DMS53 (cell line): ENCODE measurements at regions not wholly inside any gene's neighbourhood (a gene's known extent, or its start where the extent isn't known, plus 50 kb on each side); places are given as distances from the start of the nearest gene placed in this dataset.

ENCODE experiments used
- DNase-seq: peaks from one replicate; lab custom pipeline; 2025; lab: John Stamatoyannopoulos, UW

DNA sequence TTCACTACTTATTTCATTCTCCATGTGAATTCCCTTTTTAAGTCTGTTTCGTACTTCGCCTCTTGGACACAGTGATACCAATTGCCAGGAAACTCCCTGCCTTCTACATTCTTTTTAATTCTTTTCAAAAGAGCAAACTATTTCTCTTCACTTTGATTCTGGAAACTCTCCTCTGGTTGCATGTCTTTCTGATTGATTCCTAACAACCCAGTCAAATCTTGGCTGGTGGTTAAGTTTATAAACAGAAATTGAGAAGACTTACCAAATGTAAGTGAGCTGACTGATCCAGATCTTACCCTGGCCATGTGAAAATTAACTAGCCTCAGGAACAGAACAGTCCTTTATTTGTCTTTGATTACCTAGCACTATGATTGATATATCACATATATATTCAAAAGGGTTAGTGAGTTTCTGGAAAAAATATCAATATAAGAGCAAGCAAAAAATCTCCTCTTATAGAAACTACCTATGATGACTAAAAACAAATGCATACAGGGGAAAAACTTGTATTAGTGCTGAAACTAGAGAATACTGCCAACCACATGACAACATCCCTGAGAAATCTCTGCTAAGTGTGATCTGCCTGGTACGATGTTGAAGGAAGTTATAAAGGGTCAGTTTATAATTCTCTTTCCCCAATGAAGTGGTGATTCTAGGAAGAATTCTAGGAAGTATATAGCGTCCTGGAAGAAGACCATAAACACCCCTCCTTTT is 152.6 kb upstream of the HTR2A start:
- no peak for DNase-seq

DNA sequence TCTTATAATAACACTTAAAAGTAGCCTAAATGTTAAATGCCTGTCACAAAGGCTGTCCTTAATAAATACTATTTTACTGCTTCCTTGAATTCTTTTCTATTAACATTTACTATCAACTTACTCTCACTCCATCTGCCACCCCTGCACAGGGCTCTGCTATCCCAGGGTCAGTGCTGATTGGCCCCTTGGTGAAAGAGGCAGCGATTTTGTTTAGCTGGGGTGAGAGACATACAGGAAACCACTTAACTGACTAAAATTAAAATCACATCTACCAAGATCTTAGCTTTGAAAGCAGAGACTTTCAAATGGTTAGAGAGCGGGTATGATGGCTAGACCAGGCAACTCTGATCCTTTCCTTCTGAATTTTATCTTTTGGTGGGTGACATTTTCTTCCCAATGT is 149.9 kb upstream of the HTR2A start:
- no peak for DNase-seq

DNA sequence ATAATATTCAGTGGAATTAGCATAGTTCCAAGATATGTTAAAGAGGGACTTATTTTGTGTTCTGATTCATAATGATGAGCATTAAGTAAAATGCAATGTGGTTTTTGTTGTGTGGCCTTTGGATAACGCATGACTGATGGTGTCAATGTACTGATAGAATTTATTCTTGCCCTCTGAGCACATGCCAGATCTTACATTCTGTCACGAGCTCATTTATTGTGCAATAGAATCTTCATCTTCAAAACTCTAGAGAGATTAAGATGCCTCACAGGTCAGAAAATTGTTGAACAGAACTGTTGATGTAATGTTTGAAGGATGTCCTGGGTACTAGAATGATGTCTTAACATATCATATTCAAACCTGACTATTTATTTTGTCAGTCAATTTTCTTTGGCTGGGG is 148.0 kb upstream of the HTR2A start:
- no peak for DNase-seq

DNA sequence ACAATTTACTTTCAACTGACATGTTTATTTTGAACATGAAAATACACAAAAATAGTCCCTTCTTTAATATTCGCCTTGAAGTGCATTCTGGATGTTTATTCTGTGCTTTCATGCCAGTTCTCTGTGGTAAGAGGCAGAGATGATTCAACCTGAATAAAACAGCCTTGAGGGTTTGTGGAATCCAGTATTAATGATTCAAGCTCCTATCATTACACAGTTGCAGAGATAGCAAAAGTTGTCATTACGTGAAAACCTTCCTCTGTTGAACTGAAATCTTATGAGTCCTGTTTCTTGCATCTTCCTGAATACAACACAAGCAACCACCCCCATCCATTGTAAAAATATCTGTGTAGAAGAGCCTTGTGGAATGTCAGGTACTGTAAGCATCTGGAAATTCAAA is 142.3 kb upstream of the HTR2A start:
- no peak for DNase-seq

DNA sequence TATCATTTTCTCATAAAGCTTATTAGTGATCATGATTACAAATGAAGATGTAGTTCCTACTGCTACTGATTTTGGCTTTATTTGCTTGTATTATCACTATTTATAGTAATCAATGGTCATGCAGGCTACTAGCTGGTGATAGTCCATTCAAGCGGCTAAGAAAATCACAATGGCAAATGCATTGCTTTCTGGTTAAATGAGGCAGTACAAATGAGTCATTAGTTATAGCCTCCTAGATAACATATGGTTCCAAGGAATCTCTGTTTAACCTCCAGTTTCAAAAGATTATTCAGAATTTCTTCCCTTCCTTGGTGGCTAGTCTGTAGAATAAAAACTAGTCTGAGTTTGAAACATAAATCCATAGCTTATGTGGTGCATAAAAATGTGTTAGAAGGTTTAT is 141.3 kb upstream of the HTR2A start:
- DNase-seq = no peak

DNA sequence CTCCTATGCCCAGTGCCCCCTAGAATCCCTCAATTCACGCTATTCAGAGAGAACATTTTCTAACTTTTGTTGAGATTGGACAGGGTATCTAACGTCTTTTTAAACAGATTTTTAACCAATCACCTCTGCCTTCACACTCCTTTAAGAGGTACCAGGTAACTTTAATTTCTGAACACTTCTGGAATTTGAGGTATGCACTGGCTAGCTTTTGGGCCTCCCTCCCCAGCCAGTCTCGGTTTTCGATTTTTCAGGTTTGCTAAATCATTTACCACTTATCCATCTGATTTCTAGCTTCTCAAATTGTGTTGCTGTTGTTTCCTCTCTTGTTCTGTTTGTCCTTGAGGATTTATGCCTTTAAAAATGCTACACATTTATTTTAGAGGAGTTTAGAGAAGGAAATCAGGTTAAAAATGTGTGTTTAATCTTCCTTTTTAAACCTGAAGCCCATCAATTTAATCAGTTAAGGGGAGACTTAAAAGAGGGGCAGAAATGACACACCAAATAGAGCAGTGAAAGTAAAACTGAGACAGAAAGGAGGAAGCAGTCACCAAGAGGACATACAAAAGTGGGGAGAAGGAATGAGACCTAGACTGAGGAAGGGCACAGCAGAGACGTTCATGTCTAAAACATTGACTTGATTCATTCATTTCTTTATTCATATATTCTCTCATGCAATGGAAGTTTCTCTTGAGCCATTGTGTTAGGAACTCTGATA is 139.6 kb upstream of the HTR2A start:
- DNase-seq = no peak

DNA sequence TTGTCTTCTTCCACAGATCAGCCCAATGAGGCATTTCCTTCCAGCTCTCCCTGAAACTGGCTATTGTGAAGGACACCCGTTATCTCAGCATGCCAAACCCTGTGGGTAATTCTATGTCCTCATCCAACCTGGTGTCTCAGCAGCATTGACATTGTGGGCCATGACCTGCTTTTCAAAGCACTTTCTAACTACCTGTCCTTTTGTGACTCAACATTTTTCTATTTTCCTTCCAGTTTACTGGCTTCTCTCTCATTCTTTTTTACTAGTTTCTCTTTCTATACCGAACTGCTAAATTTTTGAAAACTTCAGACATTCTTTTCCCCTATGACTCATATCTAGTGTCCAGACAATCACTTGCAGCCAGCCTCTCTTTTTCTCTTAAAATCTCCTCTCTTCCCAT is 136.4 kb upstream of the HTR2A start:
- DNase-seq = no peak

DNA sequence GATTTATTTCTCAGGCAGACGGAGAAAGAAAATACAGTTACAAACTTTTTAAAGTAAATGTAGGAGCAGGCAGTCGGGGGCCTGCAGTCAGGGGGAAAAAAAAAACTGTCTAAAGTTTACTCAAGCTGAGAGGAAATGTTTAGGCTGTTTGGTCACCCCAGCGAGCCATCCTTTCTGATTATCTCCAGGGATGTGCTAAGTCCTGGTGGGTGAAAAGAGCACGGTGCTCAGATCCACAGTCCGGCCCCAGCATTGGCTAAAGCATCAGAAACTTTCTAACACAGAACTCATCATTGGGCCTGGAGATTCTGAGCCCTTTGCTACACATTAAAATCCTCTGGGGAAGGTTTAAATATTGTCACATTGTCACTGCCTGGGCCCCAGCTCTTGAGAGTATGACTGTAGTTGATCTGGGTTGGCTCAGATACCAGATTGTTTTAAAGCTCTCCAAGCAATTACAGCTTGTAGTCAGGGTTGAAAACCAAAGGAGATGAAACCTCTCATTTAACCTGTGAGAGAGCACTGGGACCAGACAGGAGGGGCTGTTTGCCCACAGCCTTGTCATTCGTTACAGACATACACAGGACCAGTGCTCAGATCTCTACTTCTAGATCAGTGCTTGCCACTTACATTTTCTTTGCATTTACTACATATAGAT is 131.1 kb upstream of the HTR2A start:
- DNase-seq = no peak

DNA sequence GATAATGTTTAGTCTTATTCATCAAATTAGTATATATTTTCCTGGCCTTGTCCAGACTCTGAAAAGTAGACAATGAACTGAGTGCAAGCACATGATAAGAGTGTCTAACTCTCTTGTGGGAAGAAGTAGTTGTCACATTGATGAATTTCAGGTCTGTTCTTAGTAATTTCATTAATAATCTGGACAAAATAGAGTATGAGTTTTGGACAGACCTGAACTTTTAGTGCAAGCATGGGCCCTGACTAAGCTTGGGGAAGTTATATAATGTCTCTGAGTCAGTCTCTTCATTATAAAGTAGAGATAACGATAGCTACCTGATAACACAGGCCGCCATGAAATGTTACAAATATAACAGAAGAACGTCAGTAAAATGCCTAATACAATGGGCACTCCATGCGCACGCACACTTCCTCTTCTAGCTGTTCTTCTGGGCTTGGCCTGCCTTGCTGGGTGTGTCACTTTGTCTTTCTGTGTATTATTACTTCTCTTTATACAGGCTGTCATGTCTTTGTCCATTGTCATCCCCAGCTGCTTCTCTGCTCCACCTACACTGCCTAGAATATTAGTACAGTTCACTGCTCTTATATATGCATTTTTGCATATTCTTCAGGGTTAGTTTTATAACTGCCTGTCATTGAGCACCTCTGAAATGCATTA is 129.1 kb upstream of the HTR2A start:
- DNase-seq = no peak

DNA sequence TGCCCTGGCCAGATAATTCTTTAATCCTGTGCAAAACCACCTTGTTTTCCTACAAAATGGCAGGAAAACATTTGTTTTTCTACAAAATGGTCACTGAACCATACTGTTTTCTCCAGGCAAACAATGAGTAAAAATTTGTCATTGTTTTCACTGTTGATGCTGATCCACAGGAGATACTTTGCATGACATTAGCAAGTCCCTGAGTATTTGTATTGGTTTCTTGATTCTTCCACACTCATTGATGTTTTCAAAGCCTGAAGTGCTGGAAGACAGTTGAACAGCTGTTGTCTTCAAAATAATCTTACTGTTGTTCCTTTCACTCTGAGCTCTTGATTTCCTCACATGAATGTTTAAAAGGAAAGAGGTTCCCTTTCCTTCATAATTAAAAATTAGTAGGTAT is 123.1 kb upstream of the HTR2A start:
- DNase-seq = peak; percentile 64

DNA sequence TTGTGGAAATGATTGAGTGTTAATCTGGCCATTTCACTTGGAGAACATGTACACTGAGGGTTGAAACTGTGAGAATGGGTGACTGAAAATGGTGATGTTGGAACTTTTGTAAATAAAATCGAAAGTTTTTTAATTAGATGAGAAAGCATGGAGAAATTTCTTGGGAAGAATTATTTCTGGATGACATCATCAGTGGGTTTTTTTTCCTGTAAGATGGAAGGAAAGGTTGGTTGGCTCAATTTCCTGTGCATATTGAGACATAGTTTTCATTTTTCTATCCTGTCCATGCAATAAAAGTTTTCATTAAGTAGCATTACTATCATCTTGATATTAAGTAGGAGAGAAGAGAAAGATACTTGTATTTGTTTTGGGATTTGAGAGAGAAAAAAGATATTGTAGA is 120.6 kb upstream of the HTR2A start:
- DNase-seq = no peak

DNA sequence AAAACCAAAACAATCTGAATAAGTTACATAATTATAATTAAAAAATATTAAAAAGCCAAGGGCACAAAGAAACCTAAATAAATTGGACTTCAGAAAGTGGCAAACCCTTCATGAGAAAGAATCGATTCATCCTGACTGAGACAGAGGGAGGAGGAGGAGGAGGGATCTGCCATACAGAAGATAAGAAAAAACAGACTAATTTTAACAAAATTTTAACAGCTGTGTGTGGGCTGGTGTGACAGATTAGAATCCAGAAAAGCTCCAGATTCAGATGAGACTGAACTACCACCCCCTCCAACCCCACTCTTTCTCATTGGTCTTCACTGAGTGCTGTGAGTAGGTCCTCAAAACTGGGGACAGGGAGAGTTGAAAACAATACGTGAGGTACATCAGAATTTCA is 111.5 kb upstream of the HTR2A start:
- DNase-seq = no peak

DNA sequence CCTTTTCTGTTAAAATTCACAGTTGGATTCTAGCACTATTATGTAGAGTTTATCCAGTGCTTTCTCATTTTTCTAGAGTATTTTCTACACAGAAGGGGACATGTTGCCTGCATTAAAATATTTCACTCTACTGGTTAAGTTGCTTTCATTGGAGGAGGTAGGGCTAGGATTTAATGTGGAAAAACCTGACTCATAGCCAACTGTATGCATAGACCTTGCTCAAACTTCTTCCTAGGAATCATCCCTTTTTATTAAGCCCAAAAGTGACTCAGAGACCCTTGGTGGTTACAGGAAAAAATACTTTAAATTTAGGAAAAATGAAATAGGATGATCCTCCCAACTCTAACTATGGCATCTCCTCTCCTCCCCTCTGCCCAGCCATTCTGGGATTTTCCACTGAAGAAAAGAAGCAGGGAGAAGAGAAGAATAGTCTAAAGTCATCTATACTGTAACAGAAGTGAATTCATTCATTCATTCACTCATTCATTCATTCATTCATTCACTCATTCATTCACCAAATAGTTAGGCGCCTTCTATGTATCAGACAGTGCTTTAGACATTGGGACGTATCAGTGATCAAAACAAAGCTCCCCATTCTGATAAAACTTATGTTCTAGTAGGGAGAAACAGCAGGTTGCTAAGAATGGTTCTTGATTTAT is 109.0 kb upstream of the HTR2A start:
- no peak for DNase-seq

DNA sequence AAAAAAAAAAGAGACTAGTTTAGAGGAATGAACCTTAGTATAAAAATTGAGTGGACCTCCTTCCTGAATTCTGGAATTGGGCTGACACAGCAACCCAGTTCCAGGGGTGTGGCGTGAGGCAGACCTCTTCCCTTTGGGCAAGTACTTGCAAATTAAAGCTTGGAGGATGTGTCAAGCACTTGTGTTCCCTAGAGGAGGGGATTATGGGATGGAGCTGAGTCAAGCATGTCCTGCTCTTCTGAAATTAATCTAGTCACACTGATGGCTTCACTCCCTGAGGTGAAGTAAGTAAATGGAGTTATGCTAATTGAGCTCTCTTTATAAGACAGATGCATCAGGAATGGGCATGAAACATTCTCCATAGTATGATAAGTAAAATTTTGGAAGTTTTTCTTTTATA is 107.7 kb upstream of the HTR2A start:
- DNase-seq = no peak

DNA sequence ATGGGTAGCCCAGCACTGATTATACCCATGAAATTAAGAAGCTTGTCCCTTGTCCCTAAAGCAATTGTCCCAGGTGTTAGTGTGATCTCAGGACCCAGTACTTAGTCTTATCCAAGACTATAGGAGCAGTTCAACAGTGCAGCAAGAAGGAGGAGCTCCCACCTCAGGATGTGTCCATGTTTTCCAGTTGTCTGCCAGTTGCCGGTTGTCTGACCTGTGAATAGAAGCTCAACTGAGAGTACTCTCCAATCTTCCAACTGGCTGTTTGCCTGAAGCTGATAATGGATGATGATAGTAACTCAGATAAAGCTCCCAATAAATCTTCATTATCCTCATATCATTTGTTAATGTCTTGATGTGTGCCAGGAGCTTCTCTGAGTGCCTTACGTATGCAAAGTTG is 107.2 kb upstream of the HTR2A start:
- DNase-seq = no peak

DNA sequence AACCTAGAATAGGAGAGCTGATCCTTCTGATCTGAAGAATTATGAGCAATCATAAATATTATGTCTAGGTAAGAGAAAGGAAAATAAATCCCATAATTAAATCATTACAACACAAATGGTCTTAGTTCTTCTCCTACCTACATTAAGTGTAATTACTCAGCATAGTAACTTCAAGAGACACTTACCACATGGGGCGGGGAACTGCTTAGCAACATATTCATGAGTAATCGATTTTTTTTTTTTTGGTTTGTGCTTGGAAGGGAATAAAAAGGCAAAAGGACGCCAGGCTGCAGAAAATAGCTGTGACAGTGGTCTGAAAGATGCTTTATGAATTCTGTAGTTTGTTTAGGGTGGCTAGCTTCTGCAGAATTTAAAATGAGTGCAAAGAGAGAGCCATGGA is 103.3 kb upstream of the HTR2A start:
- DNase-seq = no peak

DNA sequence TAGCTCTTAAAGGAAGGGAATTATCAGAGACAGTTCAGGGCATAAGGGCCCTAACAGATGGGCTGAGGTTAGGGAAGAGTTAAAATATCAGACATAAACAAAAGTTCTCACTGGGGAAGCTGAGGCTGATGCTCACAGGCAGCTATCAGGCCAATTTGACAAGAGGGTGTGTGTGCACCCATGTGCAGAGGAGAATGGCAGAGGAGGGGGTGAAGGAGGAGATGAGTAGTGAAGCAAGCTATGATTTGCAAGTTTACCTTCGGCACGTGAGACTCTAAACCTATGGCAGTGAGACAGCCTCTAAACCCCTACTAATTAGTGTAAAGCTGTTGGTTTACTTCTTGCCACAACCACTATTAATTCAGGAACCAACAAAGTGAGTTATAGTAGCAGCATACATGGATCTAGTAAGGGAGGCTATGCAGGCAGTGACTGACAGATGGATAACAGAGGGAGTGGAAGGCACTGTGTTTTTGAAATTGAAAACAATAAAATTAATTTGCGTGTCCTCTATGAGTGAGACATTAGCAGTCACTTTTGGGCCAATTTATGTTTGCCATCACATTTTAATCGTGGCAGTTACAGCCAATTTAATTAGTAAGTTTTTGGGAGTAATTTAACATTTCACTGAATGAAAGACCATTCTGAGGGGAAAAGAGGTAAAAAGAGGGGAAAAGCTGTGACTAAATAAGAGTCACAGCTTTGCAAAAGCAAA is 99.6 kb upstream of the HTR2A start:
- no peak for DNase-seq

DNA sequence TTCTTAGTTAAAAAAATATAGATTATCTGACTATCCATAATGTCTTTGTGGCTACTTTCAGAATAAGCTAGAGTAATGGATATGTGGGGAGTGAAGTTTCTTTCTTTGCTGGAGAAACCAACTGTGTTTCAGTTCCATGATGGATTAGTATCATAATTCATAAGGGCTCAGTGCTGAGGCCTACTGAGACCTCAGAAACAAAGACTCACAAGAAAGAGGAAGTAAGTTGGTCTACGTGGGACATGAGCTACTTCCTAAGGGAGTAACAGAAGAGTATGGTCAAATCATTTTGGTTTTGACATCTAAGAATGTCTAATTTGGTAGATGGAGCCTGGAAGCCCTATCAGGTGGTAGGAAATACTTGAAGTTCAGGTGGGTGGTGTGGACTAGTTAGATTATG is 99.0 kb upstream of the HTR2A start:
- DNase-seq = no peak

DNA sequence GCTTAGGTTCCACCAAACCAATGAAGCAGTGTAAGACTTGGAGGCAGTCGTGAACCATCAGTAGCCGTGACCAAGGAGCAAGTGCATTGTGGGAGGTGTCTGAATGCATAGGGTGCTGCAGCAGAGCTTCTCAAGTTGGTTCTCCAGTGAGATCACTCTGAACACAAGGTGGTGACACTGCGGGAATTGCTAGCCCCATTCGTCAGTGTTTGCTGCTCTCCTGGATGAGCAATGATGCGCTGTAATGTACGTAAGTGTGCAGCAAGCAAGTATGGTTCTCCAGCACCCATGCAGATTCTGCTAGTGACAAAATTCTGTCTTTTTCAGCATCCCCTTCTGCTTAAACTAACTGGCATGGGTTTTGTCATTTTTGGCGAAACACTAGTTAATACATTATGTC is 97.6 kb upstream of the HTR2A start:
- no peak for DNase-seq

DNA sequence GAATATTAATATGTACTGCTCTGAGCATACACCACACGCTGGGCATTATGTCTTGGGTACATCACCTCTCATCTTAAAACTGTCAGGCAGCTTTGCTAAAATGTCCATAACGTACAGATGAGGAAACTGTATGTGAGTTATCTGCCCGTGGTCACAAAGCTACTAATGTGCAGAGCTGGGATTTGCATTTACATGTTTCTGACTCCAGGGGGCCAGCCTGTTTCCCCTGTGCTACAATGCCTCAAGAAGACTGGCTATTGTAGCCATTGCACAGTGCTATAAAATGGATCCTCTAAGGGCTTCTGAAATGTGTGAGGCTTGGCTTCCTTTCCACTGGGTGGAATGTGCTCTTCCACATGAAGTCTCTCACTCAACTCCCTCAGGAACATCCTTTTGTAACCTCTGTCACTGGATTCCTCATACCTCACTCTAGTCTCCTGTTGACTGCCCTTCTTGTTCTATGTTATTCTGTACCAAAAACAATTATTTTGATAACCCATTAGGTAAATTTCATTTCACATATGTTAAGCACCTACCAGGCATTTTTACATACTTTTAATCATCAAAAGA is 95.6 kb upstream of the HTR2A start:
- peak; percentile 51 for DNase-seq

DNA sequence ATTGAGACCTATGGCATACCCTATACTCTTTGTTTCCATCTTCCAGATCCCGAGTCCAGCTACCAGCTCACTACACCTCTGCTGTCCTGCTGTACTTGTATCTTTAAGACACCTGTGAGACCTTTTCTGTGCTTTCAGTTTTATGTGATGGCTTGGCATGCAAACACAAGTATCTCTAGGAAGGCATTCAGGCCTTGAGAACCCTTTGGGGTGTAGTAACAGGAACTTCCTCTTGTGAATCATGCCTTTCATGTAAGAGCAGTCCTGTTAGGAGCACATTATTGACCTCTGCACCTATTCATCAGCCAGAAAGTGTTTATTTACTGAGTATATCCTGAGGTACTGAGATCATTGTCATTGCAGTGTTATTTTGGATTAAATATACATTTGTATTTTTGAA is 87.0 kb upstream of the HTR2A start:
- peak; percentile 81 for DNase-seq
